ENCODE measurements at regions not wholly inside any gene's neighbourhood (a gene's known extent, or its start where the extent isn't known, plus 50 kb on each side); places are given as distances from the start of the nearest gene placed in this dataset.

DNA sequence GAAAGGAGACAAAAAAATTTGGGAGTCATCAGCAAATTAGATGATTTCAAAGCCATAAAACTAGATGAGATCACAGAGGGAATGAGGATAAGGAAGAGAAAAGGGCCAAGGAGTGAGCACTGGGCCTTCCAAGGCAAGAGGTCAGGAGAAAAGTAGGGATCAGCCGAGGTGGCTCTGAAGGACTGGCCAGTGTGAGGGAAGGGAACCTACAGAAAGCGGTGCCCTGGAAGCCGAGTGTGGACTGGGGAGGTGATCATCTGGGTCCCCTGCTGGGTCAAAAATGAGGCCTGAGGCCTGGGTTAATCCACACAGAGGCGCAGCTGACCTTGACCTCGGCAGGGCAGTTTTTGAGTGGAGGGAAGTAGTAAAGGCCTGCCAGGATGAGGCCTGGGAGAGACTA lies 133.8 kb downstream of the SMIM20 start:
- H3K18ac ChIP-seq (ENCODE audit: extremely low read depth, low read length): peak overlapping the region; percentile 40; the same call in 1 of the 2 replicates
- H2BK20ac ChIP-seq (ENCODE audit: low read length): no peak overlapping the region
- no peak overlapping the region for H3K23ac ChIP-seq (ENCODE audit: insufficient read length)
- H3K27me3 ChIP-seq (replicated peaks in 1 of 4; ENCODE audit: control insufficient read depth in 3 of 4, extremely low read depth in 1 of 4, insufficient read depth in 3 of 4, low read length in 3 of 4): no peaks in the 10 kb centered on the region
- FAIRE-seq: no peak
- no peak overlapping the region; the same call in 1 of the 2 replicates for H2BK5ac ChIP-seq (ENCODE audit: low read depth, low read length)
- H2AFZ ChIP-seq (ENCODE audit: low read length): no peak overlapping the region
- H3K27ac ChIP-seq (ENCODE audit: low read depth, low read length): no peak overlapping the region
- no peak overlapping the region for H3K56ac ChIP-seq (replicated peaks; ENCODE audit: insufficient read length, low read depth, low read length)
- no peak overlapping the region for H2BK15ac ChIP-seq (ENCODE audit: low read length)
- no peak overlapping the region for H4K91ac ChIP-seq (replicated peaks; ENCODE audit: insufficient read length, low read length)
- H4K20me1 ChIP-seq (replicated peaks in 1 of 2; ENCODE audit: control insufficient read depth in 1 of 2, insufficient read depth in 2 of 2, low read length in 2 of 2): no peaks in the 10 kb centered on the region
- TF ChIP-seq, protein P1, sequence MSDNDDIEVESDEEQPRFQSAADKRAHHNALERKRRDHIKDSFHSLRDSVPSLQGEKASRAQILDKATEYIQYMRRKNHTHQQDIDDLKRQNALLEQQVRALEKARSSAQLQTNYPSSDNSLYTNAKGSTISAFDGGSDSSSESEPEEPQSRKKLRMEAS (IDR thresholded peaks at IDR 0.05): no peak
- TF ChIP-seq KDM1A (IDR thresholded peaks at IDR 0.05; ENCODE audit: borderline replicate concordance, low read length): no peak
- no peak for TF ChIP-seq CREB1 (IDR thresholded peaks at IDR 0.05)
- no peak for TF ChIP-seq CEBPB (IDR thresholded peaks at IDR 0.05; ENCODE audit: low read depth, low read length)
- no peak for TF ChIP-seq RFX5 (IDR thresholded peaks at IDR 0.05; ENCODE audit: borderline replicate concordance, low read depth, low read length)
- TF ChIP-seq CHD2 (IDR thresholded peaks at IDR 0.05; ENCODE audit: low read length): no peak
- TF ChIP-seq CBX5 (IDR thresholded peaks at IDR 0.05; ENCODE audit: low read depth, low read length): no peak
- TF ChIP-seq EP300 (IDR thresholded peaks at IDR 0.05; ENCODE audit: borderline replicate concordance in 1 of 2, low read depth in 2 of 2, low read length in 2 of 2): no peak
- no peak for TF ChIP-seq SIX5 (IDR thresholded peaks at IDR 0.05; ENCODE audit: low read depth, low read length)
- H3K79me2 ChIP-seq (ENCODE audit: control insufficient read depth in 1 of 2, insufficient read depth in 2 of 2, low read length in 2 of 2): no peaks in the 10 kb centered on the region
- H3K4me2 ChIP-seq (ENCODE audit: insufficient read depth in 1 of 2, low read depth in 2 of 2, low read length in 2 of 2): no peak overlapping the region
- H3K9ac ChIP-seq (replicated peaks in 1 of 4; ENCODE audit: extremely low read depth in 1 of 4, low read depth in 3 of 4, low read length in 3 of 4): no peak overlapping the region
- no peaks in the 10 kb centered on the region for H3K36me3 ChIP-seq (ENCODE audit: control insufficient read depth in 2 of 4, insufficient read depth in 4 of 4, low read length in 3 of 4)
- no peak overlapping the region for H2BK12ac ChIP-seq (ENCODE audit: low read depth, low read length)
- H3K4me1 ChIP-seq (replicated peaks in 1 of 4; ENCODE audit: control insufficient read depth in 3 of 4, insufficient read depth in 4 of 4, low read length in 3 of 4): peaks cover 0 to 5% (median 0%) of the 10 kb centered on the region in 4 experiments; a peak in 1 of 7 replicates
- H3K9me3 ChIP-seq (ENCODE audit: insufficient read depth in 2 of 2, low read depth in 1 of 2, low read length in 1 of 2): no peaks in the 10 kb centered on the region
- CTCF ChIA-PET (ENCODE audit: partially characterized antibody): interaction anchor here (1.0 to 1.3 kb wide), 3 partner anchors 9 to 17 kb away, joined by 3 read pairs; no protein-coding TSS in a partner anchor
- no peak for DNase-seq (ENCODE audit: low read depth in 1 of 2, low spot score in 2 of 2)
- no peak overlapping the region for H2BK120ac ChIP-seq (replicated peaks; ENCODE audit: low read depth, low read length)
- H3K4me3 ChIP-seq (ENCODE audit: extremely low read depth in 1 of 4, insufficient read depth in 2 of 4, low read depth in 3 of 4, low read length in 4 of 4): no peak overlapping the region
- 89% methylated on average over 5 of the region's 5 CpGs; no CpG with 5 or more reads in 1 of the 2 experiments for WGBS, 2 experiments (ENCODE audit: extremely low coverage in 1 of 2, insufficient coverage in 1 of 2, insufficient read length in 1 of 2, insufficient replicate concordance in 2 of 2, low coverage in 1 of 2, low lambda C conversion rate in 2 of 2, missing lambda C conversion rate in 1 of 2)
- 0 out of 2 replicates have a peak, but pooled peaks cover 1% of the 10 kb centered on the region for H3K23me2 ChIP-seq (ENCODE audit: low read depth, low read length)
- no peaks in the 10 kb centered on the region for H3K79me1 ChIP-seq (ENCODE audit: low read depth, low read length)
- H3K4ac ChIP-seq (replicated peaks; ENCODE audit: insufficient read length, low read depth, low read length): no peak overlapping the region
- POLR2A ChIA-PET (ENCODE audit: partially characterized antibody): no interaction called here
- H4K5ac ChIP-seq (ENCODE audit: insufficient read length, low read depth, low read length): no peak overlapping the region
- H3K14ac ChIP-seq (ENCODE audit: insufficient read length): no peak overlapping the region
- no peak overlapping the region for H4K8ac ChIP-seq (ENCODE audit: extremely low read depth, insufficient read depth, low read length)
- H2AK5ac ChIP-seq (ENCODE audit: low read depth, low read length): no peak overlapping the region

All from H1 (cell line).